Skin epidermis (tissue), 12 donors: ENCODE measurements at regions not wholly inside any gene's neighbourhood (a gene's known extent, or its start where the extent isn't known, plus 50 kb on each side); places are given as distances from the start of the nearest gene placed in this dataset.
"Not testable (repeated sequence)": the region's sequence is repeated elsewhere in the genome, so short reads cannot be mapped to it uniquely, and the experiment has no call there.

Source experiments
- H3K27ac ChIP-seq, 21 experiments: fragments of 200-600 bp; sonication (generic) in 11 of 21; one replicate each; pipeline ENCODE4 v1.5.0; 2020; ENCODE audit warnings: mild to moderate bottlenecking in 3 of 21, inconsistent platforms in 2 of 21, moderate library complexity in 2 of 21
- H3K4me3 ChIP-seq, 7 experiments: fragments of 200-600 bp; sonication (generic) in 2 of 7; one replicate each; pipeline ENCODE4 v1.5.0; 2020; ENCODE audit warnings: inconsistent platforms in 2 of 7, mild to moderate bottlenecking in 2 of 7, moderate library complexity in 1 of 7

DNA sequence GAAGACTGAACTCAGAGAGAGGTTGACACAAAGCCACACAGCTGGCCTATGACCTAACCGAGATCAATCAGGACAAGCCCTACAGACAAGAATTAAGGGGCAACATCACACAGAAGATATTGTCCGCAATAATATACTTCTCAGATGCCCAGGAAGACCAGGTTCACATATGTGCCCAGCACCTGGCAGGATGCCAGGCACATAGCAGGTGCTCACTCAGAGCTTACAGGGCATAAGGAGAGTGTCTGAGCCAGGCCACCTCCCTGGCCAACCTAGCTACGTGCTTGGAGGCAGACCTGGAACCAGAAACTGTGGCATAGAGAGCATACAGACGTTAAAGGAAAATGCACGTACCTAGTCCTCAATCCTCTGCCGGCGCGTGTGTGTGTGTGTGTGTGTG, 87.0 kb upstream of the LRFN2 start:
- H3K27ac ChIP-seq, result no peak overlapping the region
- no peak overlapping the region for H3K4me3 ChIP-seq

DNA sequence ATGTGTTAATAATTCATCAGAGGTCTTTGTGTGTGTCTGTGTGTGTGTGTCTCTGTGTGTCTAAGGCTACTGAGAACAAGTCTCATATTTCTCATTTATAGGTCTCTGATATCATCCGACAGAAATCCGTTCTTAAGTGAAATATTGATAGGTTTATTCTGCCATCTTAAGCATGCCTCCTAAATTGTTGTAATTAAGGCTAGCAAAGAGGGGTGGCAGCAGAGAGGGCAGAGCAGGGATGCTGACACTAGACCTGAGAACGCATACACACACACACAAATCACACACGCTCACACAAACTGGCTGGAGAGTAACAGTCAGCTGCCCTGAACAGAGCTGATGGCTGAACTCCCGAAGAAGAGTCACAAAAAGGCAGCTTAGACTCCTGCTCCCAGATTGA, 84.9 kb upstream of the LRFN2 start:
- no peak overlapping the region for H3K4me3 ChIP-seq
- no peak overlapping the region for H3K27ac ChIP-seq

DNA sequence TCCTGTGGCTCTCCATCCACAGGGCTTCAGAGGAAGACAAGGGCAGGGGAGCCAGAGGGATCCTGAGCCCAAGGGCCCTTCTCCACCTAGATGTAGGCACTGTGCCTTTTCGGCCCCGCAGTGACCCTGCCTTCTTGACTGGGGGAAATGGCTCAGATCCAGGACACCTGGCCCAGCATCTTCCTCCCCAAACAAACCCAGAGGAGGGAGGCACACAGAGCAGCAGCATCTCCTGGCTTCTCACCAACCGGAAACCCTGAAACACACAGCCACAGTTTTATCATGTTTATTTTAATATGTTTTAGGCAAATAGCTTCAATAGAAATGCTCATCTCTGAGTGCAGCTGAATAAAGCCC, 84.5 kb upstream of the LRFN2 start:
- H3K4me3 ChIP-seq, result no peak overlapping the region
- no peak overlapping the region for H3K27ac ChIP-seq

DNA sequence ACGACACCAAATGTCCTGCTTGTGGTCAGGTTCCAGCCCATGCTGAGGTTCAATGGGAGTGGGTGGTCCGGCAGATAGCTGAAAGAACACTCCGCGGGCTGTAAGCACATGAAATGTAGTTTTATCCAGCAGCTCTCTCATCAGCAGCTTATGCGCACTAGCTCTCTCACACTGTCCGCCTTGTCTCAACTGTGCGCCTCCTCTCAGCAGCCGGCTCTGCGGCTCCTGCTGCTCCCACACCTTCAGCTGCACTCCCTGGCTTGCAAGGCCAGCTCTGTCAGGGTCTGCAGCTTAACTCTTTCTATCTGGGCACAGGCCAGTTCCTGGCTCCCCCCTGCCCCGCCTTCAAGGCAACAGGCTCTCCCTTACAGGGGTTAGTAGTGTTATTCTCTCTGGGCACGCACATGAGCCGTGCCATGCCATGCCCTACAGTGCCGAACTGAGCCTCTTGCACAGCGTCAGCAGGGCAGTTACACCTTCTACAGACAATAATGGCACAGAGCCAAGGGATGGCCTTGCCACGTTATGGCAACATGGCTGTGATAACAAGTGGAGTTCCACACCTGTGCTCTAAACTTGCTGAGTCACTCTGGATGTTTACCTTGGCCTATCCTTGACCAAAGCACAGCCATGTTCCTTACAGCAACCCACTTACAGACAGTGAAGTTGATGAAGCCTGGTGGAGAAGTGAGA, 84.0 kb upstream of the LRFN2 start:
- no peak overlapping the region for H3K4me3 ChIP-seq
- no peak overlapping the region for H3K27ac ChIP-seq

DNA sequence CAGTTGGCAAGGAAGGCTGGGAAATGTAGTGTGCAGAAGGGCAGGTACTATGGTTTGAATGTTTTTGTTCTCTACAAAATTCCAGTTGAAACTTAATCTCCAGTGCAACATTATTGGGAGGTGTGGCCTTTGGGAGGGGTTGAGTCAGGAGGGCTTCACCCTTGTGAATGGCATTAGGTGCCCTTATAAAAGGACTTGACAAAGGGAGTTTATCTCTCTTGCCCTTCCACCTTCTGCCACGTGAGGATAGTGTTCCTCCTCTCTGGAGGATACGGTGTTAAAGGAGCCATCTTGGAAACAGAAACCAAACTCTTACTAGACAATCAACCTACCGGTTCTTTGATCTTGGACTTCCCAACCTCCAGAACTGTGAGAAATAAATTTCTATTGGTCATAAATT, 82.2 kb upstream of the LRFN2 start:
- Histone ChIP-seq H3K4me3 (no peak overlapping the region), H3K27ac (no peak overlapping the region)

DNA sequence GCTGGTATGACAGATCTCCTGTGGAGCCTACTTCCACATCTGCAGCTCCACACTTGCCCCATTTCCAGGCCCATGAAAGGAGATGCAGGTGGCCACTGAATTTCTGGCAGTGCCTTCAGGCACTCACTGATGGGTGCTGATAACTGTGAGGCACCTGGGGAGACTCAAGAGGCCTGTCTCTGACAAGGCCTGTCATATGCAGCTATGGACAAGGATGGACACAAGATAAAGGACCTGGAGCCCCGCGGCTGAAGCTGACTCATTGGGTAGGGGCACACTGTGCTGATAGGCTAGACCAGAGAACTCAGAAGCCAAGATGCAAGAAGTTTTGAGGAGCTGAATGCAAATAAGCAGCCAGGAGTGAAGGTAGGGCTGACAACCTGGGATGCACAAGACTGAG, 81.0 kb upstream of the LRFN2 start:
- no peak overlapping the region for H3K27ac ChIP-seq
- no peak overlapping the region for H3K4me3 ChIP-seq

DNA sequence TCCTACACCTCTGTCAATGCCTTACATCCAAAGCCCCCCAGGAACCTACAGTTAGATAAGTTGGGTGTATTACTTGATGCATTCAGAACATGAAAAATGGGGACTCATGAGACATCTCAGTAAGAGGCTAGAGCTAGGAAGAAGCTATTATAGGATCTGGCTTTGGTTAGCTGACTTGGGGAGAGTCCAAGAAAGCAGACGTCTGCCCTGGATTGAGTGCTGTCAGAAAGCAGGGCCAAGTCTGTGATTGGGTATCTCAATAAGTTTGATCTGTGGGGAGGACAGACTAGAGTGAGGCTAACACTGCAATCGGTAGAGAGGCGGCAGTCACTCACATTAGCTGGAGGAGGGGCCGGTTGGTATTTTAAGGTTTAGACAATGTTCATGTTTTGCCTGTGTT, 79.4 kb upstream of the LRFN2 start:
- Histone ChIP-seq H3K27ac (no peak overlapping the region), H3K4me3 (no peak overlapping the region)

DNA sequence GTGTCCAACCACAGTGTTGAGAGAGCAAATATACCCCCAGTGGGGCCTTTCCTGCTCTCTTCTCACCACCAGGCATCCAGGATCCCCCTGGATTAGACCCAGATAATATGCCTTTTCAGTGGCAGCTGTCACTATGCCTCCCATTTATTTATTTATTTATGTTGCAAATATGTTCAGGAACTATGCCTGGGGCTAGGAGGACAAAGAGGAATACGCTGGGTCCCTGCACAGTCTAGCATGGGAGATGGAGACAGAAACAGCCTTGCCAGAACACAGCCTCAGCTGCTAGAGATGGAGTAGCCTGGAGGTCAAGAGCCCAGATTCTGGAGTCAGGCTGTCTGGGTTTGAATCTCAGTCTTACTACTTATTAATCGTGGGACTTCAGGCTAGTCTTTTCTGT, 74.6 kb upstream of the LRFN2 start:
- Histone ChIP-seq H3K27ac (no peak overlapping the region), H3K4me3 (no peak overlapping the region)

DNA sequence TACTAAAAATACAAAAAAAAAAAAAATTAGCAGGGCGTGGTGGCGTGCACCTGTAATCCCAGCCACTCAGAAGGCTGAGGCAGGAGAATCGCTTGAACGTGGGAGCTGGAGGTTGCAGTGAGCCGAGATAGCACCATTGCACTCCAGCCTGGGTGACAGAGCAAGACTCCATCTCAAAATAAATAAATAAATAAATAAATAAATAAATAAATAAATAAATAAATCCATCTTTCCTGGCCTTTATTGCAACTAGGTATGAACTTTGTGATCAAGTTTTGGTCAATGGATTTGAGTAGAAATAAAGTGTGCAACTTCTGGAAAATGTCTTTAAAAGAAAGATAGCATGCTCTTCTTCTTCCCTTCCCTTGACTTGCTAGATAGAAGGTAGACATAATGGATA, 69.6 kb upstream of the LRFN2 start:
- not testable (repeated sequence) for H3K27ac ChIP-seq

DNA sequence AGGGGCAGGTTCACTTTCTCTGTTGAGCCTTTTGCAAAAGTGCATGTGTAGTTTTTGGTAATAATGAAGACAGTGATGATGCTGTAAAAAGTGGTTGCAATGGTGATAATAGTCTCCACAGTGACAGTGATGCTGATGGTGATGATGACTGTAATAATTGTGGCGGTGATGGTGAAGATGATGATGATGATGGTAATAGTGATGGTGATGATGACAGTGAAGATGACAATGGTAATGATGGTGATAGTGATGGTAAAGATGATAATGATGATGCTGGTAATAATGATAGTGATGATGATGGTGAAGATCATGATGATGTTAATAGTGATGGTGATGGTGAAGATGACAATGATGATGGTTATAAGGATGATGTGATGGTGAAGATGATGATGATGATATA, 67.7 kb upstream of the LRFN2 start:
- Histone ChIP-seq H3K4me3 (no peak overlapping the region), H3K27ac (no peak overlapping the region)

More for the DNA sequence above, 69.6 kb upstream of the LRFN2 start:
- H3K4me3 ChIP-seq, result not testable (repeated sequence)

DNA sequence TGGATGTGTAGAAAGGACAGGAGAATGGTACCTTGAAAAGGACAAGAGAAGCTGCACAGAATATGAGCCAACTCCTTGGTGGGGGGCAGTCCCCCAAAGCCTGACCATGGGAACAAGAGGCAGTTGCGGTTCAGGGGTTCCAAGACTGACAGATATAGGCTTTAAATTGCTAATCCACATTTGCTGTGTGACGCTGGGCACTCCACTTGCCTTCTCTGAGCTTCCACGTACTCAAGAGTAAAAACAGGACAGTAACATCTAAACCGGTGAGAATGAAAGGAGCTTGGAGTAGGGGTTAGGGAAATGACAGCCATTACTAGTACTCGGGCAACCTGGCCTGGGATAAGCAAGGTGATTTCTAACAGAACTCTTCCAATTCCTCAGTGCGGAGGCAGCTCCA, 57.9 kb upstream of the LRFN2 start:
- H3K27ac ChIP-seq, result no peak overlapping the region

DNA sequence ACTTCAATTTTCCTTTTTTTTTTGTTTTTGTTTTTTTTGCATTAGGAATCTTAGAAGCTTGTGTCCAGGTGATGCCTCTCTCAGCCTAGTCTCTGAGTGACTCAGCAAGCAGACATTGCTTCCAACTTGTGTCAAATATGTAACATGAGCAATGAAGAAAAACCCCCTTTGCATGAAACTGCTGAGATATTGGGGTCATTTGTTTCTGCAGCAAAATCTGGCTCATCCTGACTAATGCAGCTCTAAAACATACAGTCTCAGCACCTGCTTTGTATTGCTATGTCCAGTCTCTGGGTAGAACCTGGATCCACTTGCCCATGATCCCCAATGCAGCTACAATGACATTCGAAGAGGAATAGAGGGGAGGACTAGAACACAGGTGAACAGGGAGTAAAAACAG, 55.7 kb upstream of the LRFN2 start:
- no peak overlapping the region for H3K4me3 ChIP-seq
- no peak overlapping the region for H3K27ac ChIP-seq

More for the DNA sequence above, 57.9 kb upstream of the LRFN2 start:
- H3K4me3 ChIP-seq, result no peak overlapping the region

DNA sequence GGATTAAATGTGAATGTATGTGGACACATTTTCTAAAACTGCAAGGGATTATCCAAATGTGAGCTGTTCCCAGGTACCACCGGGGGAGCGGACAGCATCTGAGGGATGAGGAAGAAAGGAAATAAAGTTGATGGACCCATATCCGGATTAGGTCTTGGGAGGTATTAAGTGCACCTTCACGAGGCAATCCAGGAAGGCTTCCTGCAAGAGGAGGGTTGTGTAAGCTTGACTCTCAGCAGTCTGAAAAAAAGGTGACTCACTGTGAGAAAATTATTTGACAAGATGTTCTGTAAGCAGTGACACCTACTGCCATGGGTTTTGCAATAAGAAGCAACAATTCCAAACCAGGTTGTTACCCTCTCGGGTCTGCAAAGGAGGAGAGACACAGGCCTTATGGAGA, 55.0 kb upstream of the LRFN2 start:
- no peak overlapping the region for H3K27ac ChIP-seq

DNA sequence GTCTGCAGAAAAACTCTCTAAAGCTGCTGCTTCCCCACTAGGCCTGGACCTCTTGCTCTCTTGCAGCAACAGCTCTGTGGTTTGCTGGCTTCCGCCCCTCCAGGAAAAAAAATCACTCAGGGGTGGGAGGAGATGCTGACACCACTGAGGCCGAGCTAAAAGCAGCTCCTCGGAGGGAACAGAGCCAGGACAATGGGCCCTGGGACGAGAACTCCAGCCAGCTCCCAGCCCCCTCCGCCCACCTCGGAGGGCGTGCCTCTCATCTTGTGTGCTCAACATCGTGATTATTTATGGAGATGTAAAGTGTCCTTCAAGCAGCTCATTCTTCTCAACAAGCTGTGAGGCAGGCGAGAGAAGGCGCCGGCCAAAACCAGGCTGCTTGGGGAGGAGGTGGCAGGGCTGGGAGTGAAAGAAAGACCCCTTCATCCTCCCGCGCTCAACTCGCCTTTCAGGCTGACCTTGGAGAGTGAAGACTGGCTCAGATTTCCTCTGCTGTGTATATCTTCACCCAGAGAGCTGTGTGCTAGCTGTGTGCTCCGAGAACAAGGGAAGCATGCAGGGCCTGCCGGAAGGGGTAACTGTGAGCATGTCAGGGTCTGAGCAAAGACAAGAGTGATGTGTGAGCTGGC, 53.5 kb upstream of the LRFN2 start:
- Histone ChIP-seq H3K4me3 (no peak overlapping the region), H3K27ac (no peak overlapping the region)

More for the DNA sequence above, 55.0 kb upstream of the LRFN2 start:
- H3K4me3 ChIP-seq, result no peak overlapping the region
